HG02571 (cell line): ENCODE measurements at regions not wholly inside any gene's neighbourhood (a gene's known extent, or its start where the extent isn't known, plus 50 kb on each side); places are given as distances from the start of the nearest gene placed in this dataset.
"Not testable (repeated sequence)": the region's sequence is repeated elsewhere in the genome, so short reads cannot be mapped to it uniquely, and the experiment has no call there.

ENCODE experiments used
- ATAC-seq: cut with Tn5 transposase; IDR thresholded peaks from one replicate; pipeline ENCODE4 v1.9.1; 2021; ENCODE audit warnings: mild to moderate bottlenecking, moderate library complexity; ENCODE audit not compliant: unreplicated experiment

DNA sequence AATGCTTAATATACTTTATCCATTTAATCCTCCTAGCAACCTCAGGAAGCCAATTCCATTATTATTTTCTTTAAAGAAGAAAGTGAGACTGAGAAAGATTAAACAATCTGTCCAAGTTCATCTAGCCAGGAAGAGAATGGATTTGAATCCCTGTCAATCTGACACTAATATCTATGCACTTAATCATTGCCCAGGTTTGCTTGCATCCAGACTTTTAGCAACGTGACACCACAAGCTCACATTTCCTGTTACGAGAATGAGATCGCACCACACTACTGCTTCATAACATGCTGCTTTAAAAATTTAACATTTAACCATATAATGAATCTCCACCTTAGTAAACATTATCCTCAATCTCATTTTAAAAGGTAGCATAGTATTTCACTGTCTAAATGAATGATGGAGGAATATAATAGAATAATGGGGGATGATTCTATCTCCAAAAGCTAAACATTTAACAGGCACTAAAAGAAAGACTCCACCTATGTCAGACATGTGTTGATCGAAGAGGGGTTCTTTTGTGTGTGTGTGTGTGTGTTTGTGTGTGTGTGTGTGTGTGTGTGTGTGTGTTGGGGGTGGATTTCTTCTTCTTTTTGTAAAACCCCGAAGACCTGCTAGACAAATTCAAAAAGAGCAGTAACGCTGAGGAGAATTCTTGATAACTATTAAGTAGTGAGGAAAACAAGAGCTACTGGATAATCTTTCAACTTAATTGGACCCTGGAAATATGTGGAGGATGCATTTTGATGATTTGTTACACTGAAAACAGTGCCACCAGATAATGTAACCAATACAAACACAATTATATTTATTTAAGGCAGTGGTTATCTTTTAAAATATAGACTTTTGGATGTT lies 138.7 kb upstream of the NR3C1 start:
- ATAC-seq: no peak

DNA sequence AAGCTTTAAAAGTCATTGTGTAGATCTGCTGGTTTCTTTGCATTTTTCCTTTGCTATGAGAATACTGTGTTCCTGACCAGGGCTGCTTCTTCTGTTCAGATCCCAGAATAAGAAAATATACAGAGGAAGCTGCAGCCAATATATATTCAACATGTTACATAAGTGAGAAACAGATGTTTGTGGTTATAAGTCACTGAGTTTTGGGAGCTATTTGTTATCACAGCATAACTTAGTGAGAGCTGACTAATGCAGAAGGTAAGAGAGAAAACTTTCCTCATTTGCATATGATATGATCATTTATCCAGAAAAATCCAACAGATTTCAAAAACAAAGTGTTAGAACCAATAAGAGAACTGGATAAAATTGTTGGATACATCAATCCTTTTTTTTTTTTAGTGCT lies 136.3 kb upstream of the NR3C1 start:
- ATAC-seq: no peak

DNA sequence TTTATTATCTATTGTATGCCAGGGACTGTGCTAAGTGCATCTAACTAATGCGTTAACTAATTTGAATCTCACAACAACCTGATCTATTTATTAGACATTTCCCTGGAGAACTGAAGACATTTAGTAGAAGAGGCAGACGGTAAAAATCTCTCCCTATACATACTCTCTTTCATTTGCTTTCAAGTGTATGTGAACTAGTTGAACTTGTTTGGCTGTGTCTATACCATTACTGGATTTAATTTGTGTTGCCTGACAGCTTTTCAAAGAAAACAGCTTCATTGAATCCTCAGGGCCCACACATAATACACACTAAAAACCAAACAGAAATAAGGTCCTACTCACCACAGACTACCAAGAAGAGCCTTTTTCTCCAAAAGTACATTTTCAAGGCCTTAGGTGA lies 133.6 kb upstream of the NR3C1 start:
- no peak for ATAC-seq

DNA sequence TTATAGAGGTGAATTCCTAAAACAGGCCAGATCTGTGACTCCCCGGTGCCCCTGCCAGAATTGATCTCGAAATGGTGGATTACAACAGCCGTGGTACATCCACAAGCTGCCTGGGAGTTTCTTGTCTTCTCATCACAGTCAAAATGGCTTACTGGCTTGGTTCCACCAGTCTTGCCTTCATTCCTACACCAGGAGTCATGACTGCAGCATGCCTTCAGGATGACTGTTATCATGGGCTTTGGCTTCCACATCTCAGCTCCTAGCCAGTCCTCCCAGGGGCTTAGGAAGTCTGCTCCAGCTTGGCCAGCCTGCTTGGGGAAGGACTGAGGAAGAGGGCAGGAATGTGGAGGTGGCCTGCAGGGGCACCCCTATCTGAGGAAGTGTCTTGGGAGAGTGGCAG lies 132.9 kb upstream of the NR3C1 start:
- ATAC-seq: no peak

DNA sequence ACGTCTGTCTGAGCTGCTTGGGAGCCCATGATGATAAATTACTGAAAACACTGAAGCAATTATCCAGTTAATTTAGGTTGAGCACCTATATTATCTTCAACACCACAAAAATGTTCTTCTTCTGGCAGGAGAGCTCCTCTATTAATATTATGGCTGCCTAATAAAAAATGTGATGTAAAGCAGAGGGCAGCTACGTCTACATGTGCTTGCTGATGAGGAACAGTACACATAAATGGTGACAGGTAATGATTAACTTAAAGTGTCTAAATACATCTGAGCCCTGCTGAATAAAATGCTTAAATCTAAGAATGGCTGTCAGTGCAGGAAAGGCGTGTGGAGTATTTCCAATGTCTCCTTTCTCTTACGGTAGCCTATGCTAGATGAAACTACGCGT lies 131.3 kb upstream of the NR3C1 start:
- no peak for ATAC-seq

DNA sequence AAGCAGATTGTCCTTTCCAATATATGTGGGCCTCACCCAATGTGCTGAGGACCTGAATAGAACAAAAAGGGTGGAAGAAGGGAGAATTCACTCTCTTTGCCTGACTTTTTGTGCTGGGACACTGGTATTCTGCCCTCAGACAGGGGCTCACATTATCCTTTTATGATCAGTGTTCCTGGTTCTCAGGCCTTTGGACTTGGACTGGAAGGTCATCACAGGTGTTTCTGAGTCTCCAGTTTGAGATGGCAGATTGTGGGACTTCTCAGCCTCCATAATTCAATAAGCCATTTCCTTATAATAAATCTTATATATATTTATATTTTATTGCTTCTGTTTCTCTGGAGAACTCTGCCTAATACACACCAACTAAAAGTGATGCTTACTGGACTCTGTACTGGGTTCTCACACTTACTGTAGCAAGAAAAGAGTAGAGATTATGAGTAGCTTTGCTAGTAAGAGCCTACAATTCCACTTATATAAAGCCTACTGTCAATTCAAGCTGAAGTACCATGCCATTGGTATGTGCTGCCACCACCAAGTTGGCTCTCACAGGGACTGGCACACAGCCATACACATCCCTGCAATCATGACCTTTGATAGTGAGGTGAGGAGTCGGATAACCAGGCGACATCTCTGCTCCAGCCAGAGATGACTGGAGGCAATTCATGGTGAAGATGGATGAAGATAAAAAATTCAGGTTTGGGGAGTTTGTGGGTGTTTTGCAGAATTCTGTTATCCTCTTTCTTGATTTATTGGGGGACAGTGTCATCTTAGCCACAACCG lies 130.7 kb upstream of the NR3C1 start:
- no peak for ATAC-seq

DNA sequence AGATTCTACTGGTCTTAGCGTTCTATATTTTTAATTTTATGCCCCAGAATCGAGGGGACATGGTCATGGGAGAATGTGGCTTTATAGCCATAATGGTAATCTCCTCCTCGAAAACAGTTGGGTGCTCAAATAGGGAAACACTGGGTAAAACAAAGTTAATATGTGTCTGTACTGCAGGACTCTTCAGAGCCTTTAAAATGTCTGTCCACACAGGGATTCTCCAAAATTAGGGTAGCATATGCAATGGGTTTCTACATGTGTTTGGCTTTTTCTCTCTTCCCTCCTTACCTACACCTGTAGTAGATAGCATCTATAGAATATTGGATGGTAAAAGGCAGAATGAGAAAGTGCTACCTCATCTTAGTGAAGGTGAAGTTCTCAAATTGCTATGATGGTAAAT lies 130.0 kb upstream of the NR3C1 start:
- ATAC-seq: no peak

DNA sequence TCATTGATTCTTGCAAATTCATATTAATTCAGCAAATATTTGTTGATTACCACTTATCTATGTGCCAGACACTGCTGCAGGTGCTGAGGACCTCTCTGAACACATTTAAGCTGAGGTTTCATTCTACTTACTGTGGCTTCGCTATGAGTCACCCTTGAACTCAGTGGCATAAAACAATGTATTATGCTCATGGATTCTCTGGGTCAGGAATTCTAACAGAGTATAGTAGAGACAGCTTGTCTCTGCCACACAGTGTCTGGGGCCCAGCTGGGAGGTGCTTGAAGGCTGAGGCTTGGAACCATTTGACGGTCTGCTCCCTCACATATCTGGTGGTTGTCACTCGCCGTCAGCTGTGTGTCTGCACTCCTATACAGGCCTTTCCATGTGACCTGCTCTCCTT lies 124.3 kb upstream of the NR3C1 start:
- no peak for ATAC-seq

DNA sequence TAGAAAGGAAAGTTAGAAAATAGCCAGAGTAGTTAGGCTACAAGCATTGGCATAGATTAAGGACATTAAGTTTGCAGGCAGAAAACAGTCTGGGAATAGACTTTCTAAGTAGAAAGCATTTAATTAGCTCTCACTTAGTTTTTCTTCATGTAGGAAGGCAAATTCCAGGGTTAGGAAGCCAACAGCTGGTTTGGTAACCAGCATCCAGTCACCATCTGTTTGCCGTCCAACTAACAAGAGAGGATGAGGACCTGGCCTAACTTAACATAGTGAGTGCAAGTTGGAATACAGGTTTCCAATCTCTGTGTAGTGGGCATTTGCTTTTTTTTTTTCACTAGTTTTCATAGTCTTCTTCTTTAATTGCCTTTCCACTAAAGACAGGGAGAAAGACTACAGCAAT lies 121.7 kb upstream of the NR3C1 start:
- no peak for ATAC-seq

DNA sequence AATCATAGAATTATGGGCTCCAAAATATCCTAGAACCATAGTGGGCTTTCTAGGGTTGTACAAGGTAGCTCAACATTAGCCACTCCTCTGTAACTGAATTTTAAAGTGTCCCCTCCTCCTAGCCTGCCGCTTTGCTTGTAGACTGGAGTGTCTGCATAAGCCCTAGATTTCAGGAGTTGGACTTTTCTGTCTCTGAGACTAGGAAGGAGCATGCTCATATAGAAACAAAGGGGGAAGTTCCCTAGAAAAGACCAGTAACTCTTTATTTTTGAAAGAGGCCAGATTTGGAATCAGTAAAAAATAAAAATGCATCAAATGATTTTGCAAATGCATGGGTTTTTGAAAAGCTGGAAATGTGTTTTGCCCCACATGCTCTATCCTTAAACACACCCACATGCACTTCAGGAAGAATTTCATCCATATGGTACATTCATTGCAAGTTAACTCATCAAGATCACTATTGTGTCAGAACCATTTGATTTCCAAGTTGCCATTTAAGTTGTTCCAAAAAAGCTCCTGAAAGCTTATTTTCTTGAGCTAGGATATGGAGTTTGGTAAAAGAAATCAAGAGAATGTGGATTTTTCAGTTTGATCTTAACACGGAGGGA lies 121.0 kb upstream of the NR3C1 start:
- no peak for ATAC-seq

DNA sequence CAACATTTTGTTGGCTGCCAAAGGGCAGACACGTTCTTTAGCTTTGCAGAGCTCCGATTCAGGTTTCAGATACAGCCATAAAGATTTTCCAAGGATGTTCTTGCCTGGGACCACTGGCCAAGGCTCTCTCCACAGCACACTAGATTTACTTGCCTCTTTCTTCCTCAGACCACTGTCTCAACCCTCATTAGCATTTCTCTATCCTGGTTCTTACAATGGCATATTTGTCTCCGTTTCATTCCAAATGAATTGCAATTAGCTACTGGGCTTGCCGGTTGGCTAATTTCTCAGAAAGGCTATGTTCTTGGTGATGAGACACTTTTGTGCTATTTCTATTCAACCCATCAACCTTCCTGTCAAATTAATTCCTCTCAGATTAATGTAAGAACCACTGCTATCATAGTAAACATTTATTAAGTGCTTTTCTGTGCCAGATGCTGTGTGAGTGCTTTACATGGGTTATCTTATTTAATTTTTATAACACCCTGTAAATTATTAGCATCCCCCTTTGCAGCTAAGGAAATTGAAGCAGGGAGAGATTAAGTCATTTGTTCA lies 118.4 kb upstream of the NR3C1 start:
- ATAC-seq: no peak

DNA sequence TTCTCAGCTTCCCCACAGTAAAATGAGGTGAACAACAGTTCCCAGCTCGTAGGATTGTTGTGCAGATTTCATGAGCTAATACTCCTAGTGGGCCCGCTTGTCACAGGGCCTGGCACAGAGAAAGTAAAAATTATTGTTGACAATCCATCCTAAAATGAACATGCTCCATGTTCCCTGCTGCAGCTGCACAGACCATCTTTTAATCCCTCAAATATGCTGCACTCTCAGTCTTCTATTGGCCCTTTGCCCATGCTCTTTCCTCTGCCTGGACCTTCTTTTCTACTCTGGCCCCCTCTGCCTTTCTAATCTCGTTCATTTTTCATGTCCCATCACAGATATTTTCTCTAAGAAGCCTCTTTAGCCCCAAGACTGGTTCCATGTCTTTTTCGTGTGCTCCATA lies 117.7 kb upstream of the NR3C1 start:
- no peak for ATAC-seq

DNA sequence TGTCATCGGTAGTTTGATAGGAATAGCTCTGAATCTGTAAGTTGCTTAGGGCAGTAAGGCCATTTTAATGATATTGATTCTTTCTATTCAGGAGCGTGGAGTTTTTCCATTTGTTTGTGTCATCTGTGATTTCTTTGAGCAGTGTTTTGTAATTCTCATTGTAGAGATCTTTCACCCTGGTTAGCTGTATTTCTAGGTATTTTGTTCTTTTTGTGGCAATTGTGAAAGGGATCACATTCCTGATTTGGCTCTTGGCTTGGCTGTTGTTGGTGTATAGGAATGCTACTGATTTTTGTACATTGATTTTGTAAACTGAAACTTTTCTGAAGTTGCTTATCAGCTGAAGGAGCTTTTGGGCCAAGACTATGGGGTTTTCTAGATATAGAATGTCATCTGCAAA lies 115.7 kb upstream of the NR3C1 start:
- not testable (repeated sequence) for ATAC-seq

DNA sequence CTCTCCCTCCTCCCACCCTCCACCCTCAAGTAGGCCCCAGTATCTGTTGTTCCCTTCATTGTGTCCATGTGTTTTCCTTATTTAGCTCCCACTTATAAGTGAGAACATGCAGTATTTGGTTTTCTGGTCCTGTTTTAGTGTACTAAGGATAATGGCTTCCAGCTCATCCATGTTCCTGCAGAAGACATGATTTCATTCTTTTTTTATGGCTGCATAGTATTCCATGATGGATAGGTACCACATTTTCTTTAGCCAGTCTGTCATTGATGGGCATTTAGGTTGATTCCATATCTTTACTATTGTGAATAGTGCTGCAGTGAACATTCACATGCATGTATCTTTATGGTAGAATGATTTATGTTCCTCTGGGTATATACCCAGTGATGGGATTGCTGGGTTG lies 114.3 kb upstream of the NR3C1 start:
- not testable (repeated sequence) for ATAC-seq

DNA sequence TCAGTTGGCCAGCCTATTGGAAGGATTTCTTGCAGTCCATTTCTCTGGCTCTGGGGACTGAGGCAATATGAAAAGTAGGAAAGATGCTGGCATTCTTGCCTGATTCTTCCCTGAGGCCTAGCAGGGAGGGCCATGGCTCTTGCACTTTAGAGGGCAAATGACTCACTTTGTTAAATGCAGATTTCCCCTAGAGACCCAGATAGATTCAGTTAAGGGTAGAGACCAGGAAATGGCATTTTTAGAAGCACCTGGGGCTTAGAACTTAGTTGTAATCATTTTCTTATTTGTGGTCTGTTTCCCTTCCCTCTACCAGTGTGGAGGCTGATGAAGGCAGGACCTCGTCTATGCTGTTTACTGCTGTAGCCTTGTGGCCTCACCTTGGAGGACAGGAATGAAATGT lies 112.8 kb upstream of the NR3C1 start:
- no peak for ATAC-seq

DNA sequence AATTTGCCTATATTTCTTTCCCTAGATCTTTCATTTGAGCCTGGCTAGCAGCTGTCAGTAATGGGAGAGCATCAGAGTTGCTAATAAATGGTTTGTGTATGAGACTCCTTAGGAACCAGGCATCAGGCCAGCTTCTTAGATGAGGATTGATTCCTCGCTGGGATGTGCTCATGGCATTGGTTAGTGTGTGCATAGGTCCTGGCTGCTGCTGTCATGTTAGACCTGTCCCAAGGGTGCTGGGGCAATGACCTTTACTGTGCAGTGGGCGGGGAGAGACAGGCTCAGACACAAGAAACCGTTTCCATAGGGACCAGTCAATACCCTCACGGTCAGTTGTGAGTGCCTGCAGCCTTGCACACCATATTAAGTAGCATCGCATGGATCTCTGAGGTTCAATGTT lies 112.3 kb upstream of the NR3C1 start:
- ATAC-seq: no peak

DNA sequence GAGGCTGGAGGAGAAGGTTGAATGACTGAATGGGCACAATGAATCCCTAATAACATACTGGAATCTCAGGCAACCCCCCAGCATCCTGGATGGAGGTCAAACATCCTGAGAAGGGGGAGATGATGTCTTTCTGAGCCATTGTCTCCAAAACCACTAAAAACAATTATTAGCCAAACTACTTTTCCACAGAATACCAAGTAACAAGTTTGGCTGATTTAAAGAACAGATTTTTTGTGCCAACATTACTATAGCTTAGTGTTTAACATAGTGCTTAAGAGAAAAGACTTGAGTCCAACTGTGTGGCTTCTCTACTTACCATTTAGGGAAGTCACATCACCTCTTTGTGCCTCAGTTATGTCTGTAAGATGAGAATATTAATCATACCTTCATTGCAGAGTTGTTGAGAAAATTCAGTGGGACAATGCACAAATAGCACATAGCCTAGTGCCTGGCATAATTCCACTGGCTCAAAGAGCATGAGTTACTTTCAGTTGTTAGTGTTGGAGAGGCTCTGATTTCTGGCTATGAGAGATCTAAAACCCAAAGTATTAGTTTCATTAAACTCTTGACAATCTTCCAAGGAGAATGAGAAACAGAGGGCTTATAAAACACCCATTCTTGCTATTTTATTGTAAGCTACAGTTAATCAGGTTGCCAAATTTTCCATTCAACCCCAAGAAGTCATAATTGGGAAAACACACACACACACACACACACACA lies 111.3 kb upstream of the NR3C1 start:
- ATAC-seq: no peak

DNA sequence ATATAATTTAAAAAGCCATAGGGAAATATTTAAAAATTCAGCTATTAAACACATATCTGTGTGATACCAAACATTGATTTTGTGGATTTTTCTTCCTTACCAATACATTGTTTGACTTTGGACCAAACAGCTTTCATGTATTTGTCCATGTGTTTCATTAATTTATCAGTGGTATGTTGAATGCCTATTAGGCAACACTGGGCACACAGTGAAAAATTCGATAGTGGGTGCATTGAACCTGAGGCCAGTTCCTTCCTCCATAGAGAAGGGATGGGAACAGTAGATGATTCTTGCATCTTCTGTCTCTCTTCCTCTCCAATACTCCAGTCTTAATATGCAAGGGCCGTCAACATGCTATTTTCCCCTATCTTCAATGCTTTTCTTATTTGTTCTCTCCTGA lies 110.2 kb upstream of the NR3C1 start:
- ATAC-seq: no peak

DNA sequence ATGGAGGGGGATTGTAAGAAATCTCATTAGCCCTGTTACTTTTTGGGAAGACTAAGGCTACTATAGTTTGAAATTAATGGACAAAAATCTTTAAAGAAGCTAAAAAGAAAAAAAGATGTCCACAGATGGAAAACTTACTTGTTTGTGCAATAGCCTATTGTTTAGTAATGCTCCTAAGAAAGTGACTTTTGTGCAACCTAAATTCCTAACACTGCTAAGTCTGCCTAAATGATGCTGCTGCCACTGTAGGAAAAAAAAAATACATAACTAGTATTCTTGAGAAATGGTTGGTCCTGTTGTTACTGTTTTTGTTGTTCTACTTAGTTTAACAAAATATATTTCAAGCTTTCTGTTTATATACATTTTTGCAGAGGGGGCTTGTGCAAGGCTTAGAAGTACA lies 108.2 kb upstream of the NR3C1 start:
- no peak for ATAC-seq

DNA sequence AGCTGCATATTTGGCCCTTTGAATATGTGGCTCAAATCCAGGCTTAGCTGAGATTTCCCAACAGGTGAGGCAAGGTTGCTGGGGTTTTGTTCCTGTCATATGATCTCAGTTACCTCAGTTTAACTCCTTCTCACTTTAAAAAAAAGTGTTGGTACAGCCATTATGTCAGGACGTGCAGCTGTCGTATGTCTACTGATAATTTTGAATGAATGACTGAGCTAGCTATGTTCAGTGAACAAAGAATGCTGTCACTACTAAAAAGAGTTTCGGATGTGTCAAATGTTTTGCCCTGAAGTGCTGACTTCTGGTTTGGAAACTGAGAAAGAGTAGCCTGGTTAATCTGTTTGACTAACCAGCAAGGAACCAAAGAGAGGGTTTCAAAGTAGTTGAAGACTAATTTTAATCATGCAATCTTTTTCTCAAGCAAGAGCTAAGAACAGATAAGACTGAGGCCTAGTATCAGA lies 106.3 kb upstream of the NR3C1 start:
- peak; percentile 93 for ATAC-seq
